Right ventricle myocardium inferior (tissue), 1 donor: ENCODE measurements at regions not wholly inside any gene's neighbourhood (a gene's known extent, or its start where the extent isn't known, plus 50 kb on each side); places are given as distances from the start of the nearest gene placed in this dataset.
"Not testable (repeated sequence)": the region's sequence is repeated elsewhere in the genome, so short reads cannot be mapped to it uniquely, and the experiment has no call there.

ENCODE experiments used
- ATAC-seq: fragments of 200-7000 bp; cut with Tn5 transposase; one replicate; pipeline ENCODE4 v1.9.1; 2020; ENCODE audit warnings: mild to moderate bottlenecking, moderate library complexity
- DNase-seq: peaks from one replicate; pipeline ENCODE4 v3.0.0; 2021; ENCODE audit errors: missing footprints
- intact Hi-C: fragments of 100-400 bp; cut with DNase I; formaldehyde crosslinking; loops from one replicate; pipeline ENCODE4 v1.11.0; 2022
- donor health status: DM: no; HTN: yes; CAD: no; lungs with severe emphysema.

DNA sequence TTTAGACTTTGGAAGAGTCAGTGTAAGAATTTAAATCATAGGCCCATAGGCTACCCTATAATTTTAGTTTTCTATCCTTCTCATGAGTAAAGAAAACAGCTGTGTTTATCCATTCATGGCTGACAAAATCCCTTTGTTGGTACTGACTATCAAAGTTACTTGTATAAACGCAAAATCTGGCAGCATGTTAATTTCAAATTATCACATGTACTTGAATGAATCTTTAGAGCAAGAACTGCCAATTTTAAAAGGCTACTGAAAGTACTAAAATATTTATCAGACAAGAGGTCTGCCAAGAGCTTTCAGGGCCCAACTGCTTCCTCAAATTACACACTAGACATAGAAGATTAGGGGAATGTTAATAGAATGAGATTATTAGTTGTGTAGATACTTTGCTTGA is 66.6 kb downstream of the MYL12B start:
- DNase-seq (no peak), ATAC-seq (no peak)
- intact Hi-C loops: no loop called here

DNA sequence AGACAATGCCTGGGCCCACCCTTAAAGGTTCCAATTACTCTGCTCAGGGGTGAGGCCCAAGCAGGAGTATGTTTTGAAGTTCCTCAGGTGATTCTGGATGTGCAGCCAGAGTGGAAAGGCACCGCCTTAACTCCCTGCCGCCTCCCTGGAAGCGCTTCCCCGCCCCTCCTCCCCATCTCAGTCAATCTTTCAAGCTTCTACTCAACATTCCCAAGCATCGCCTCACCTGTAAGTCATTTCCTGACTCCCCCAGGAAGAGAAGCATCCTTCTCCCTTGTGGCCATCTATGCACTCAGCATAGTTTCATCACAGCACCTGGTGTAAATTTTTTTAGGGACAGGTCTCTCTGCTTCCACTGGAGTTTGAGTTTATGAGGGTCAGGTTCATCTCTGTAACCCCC is 67.5 kb downstream of the MYL12B start:
- no peak for ATAC-seq
- intact Hi-C loops: no loop called here
- DNase-seq: no peak

DNA sequence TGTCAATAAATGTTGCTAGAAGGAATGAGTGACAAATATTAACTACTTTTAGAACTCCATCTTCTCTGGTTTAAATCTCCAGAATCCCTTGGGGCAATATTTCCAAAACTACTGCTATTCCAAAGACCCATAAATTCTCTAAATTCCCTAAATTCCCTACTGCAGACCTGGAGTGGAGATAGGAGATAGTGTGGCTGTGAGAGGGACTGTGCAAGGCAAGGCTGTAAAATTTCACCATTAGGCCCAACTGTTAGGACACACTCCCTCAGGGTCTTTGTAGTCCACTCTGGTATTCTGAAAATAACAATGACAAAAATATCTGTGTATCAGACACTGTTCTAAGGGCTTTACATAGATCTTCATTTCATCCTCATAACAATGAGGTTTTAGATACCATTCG is 67.9 kb downstream of the MYL12B start:
- no peak for DNase-seq
- no peak for ATAC-seq
- intact Hi-C loops: no loop called here

DNA sequence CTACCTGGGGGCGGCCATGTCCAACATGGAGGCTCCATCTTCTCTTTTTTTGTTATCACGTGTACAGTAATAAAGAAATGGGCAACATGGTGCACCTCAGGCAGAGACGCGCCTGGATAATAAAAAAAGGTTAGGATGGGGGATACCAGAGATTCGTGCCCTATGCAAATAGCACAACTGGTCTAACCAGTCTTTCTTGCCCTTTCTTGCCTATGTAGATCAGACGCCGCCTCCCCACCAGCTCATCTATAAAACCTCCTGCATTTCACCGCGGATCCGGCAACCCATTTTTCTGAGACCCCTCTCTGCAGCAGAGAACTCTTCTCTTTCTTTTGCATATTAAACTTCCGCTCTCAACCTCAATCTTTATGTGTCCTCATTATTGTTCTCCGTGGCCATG is 68.7 kb downstream of the MYL12B start:
- no peak for ATAC-seq
- DNase-seq: no peak
- intact Hi-C loops: no loop called here

DNA sequence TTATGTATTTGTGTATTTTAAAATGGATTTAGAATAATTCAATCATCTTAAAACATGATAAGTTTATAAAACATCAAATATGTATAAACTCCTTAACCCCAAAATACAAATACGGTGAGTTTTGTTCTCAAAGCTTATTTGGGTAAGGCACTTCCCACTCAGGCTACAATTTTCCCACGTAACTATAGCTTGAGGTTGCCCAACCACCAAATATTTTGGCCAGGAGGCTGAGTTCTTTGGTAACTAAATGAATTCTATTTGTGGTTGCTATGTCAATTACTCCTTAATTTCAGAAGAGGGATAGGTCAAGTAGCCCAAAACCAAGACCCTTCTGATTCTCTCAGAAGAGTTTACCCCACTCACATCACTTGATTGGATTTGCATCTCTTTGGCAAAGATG is 70.4 kb downstream of the MYL12B start:
- DNase-seq (no peak), ATAC-seq (no peak)
- intact Hi-C loops: no loop called here

DNA sequence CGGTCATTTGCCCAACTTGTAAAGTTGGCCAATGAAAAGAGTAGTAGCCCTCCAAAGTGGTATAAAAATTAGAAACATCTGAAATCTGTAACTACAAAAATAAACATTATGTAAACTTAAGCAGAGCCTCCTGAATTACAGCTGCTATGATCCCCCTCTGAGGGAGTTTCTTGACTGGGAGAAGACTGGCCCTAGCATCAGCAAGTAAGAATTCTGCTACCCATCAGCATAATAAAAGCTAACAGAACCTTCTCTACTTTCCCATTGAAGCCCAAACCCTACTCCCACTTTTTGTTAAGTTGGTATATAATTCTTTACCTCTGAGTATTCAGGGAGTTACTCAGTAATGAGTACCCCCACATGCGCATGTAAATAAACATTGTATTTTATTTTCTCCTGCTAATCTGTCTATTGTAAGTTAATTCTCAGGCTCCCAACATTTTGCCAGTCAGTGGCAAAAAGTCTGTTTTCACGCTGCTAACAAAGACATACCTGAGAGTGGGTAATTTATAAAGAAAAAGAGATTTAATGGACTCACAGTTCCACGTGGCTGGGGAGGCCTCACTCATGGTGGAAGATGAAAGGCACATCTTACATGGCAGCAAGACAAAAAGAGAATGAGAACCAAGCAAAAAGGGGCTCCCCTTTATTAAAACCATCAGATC is 71.3 kb downstream of the MYL12B start:
- no peak for ATAC-seq
- DNase-seq: no peak
- intact Hi-C loops: no loop called here

DNA sequence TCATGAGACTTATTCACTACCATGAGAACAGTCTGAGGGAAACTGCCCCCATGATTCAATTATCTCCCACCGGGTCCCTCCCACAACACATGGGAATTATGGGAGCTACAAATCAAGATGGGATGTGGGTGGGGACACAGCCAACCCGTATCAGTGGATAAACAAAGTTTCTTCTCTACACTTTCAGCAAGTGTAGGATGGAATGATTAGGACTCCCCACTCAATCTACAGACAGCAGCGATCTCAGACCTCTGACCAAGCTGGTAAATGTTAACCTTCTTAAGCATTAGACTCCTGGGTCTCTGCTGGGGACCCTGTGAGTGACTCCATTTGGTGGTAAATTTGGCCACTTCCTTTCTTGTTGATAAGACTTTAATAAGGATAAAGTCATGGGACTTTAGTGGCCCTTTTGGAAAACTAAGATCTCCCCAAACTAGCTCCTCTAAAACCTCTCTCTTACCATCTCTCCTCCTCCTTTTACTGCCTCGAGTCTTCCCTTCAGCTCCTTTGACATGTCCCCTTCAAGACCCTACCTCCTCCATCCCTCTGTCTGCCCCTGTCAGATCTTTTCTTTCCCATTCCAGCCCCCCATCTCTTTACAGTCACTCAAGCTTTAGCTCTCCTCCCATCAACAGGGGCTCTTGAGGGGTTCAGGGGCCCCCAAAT is 71.9 kb downstream of the MYL12B start:
- DNase-seq (no peak), ATAC-seq (no peak)
- intact Hi-C loops: no loop called here

DNA sequence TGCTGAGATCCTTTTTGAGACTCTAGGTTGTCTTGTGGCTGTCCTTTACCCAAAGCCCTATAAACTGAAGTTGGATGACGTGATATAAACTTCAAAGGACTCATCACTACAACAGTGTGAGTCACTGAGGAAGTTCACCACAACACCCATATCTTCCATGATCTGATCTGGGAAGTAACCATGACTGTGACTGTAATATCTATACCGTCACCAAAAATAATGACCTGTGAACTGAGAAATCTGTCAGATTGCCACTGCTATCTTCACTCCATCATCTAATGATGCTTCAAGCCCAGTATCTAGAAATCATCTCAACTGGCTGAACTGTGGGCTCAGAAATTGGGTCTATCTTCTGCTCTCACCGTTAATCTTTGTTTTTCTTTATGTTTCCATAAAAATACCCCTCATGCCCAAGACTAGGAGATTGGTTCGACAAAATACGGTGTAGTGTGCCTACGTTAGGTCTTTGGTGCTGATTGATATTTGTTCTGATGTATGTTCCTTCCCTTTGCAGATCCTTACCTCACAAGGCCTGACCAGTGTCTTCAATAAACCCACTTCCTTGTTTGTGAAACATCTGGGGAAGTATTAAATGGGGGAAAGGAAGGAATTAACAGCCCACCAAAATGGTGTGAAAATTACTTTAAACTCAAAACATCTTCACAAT is 78.2 kb downstream of the MYL12B start:
- DNase-seq (no peak), ATAC-seq (no peak)
- intact Hi-C loops: loop anchor here (10.0 kb wide), 1 partner anchor 85 kb away; no protein-coding TSS in a partner anchor

DNA sequence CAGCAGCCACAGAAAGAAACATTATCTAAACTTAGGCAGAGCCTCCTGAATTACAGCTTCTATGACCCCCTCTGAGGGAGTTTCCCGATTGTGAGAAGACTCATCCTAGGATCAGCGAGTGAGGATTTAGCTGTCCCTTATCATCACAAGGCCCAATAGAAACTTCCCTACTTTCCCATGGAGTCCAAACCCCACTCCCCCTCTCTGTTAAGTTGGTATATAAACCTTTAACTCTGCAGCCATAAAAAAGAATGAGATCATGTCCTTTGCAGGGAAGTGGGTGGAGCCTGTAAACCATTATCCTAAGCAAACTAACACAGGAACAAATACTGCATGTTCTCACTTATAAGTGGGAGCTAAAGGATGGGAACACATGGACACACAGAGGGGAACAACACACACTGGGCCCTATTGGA is 78.8 kb downstream of the MYL12B start:
- no peak for ATAC-seq
- intact Hi-C loops: loop anchor here (10.0 kb wide), 1 partner anchor 84 kb away; no protein-coding TSS in a partner anchor

DNA sequence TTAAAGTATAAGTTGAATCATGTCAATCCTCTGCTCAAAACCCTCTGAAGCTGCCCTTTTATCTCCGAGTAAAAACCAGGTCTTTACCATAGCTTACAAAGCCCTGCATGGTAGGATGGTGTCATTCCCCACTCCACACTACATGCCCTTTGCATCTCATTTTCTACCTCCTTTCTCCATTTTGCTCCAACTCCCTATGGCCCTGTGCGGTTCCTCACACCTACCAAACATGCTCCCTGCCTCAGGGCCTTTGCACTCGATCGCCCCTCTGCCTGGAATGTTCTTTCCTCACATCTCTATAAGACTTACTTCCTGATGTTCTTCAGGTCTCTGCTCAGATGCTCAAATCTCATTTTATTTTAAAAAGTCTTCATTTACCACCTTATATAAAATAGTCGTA is 80.7 kb downstream of the MYL12B start:
- intact Hi-C loops: loop anchor here (10.0 kb wide), 1 partner anchor 82 kb away; no protein-coding TSS in a partner anchor
- no peak for ATAC-seq
- DNase-seq: no peak

More for the DNA sequence above, 78.8 kb downstream of the MYL12B start:
- DNase-seq: no peak

DNA sequence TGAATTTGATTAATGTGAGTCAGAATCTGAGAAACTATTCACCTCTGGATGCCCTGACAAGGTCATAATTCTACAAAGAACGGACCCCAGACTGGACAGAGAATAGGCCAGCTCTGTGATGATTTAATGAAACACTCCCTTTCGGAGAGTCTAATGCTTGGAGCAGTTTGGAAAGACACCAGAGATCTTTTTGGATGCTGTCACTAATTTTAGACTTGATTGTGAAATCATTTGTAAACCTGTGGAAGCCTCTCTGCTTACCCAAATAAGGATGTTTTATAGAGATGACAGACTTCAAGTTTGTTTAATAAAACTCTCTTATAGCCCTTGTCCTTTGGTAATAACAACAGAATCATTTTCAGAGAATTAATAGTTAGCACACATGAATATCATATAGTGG is 83.5 kb downstream of the MYL12B start:
- DNase-seq (no peak), ATAC-seq (no peak)
- intact Hi-C loops: loop anchor here (10.0 kb wide), 1 partner anchor 79 kb away; no protein-coding TSS in a partner anchor

DNA sequence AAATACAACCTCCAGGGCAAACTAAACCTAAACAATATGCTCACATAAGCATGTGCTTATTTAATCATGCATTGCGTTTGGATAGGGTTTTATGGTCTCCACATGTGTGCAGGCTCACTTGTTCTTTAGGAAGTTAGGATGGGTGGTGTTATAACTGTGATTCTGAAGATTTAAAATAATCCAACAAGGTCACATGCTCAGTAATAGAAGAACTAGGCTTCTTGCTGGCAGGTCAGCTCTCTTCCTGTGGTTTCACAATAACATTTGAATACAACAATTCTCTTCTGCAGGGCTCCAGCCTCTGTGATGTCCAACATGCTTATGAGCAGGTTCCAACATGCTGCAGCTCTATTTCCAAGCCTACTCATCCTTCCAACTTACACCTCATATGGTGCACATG is 84.0 kb downstream of the MYL12B start:
- intact Hi-C loops: loop anchor here (10.0 kb wide), 1 partner anchor 79 kb away; no protein-coding TSS in a partner anchor
- DNase-seq: no peak
- ATAC-seq: no peak

DNA sequence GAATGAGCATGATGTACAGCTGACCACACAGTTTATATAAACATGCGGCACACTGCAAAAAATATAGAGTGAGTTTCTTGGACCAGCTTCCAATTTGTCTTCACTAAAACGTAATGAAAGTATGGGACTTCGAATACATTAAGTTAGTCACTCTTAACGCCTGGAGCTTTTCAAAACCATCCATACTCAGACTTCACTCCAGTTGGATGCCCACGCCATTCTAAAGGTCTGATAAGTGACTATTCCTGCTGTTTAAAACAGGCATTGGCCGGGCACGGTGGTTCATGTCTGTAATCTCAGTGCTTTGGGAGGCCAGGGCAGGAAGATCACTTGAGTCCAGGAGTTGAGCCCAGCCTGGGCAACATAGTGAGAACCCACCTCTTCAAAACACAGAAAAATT is 84.6 kb downstream of the MYL12B start:
- ATAC-seq (no peak), DNase-seq (no peak)
- intact Hi-C loops: loop anchor here (10.0 kb wide), 1 partner anchor 78 kb away; no protein-coding TSS in a partner anchor

DNA sequence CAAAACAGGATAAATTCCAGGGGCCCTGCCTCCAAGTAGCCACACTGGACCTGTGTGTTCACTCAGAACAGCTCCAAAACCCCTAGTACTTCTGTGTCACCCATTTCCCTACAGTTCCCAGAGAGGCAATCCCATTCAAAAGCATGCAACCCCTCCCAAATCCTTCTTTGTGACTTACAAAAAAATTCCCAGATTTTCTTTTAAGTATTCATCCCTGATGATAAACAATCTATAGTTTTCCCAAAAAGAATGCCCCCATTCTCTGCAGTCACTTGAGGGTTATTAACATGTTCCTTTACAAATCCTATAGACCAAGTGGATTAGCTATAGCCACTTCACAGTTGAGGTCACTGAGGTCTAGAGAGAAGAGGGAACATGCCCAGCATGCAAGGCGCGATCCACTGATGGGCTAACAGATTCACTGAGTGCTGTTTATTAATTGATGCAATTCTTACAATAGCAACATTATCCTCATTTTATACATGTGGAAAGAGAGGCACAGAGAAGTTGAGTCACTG is 85.4 kb downstream of the MYL12B start:
- ATAC-seq (no peak), DNase-seq (no peak)
- intact Hi-C loops: loop anchor here (10.0 kb wide), 1 partner anchor 77 kb away; no protein-coding TSS in a partner anchor

DNA sequence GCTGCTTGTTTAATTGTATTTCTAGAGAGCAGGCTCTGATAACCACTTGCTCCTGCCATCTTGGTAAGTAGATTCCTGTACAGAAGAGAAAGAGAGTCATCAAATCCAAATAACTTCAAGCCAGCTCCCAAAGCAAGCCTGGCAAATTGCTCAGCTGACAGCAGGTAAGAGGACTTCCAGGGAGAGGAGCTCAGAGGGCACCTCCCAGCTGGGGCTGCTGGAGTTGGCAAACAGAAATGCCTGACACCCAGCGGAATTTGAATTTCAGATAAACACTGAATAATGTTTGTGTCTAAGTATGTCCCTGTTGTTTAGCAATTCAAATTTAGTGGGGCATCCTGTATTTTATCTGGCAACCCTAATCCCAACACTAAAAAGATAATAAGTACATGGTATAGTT is 86.2 kb downstream of the MYL12B start:
- intact Hi-C loops: loop anchor here (10.0 kb wide), 1 partner anchor 77 kb away; no protein-coding TSS in a partner anchor
- ATAC-seq (no peak), DNase-seq (no peak)

DNA sequence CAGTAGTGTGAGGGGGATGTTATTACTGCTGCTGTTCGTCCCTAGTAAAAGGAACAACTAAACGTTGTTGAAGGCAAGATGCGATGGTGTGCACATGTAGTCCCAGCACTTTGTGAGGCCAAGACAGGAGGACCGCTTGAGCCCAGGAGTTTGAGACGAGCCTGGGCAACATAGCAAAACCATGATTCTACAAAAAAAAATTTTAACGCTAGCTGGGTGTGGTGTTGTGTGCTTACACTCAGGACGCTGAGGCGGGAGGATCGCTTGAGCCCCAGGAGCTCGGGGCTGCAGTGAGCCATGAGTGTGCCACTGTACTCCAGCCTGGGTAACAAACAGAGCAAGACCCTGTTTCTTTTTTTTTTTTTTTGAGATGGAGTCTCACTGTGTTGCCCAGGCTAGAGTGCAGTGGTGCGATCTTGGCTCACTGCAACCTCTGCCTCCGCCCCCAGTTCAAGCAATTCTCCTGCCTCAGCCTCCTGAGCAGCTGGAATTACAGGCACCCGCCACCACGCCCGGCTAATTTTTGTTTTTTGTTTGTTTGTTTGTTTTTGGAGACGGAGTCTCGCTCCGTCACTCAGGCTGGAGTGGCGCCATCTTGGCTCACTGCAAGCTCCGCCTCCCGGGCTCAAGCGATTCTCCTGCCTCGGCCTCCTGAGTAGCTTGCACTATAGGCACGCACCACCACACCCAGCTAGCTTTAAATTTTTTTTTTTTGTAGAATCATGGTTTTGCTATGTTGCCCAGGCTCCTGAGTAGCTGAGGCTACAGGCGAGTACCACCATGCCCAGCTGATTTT is 87.3 kb downstream of the MYL12B start:
- intact Hi-C loops: loop anchor here (10.0 kb wide), 1 partner anchor 76 kb away; no protein-coding TSS in a partner anchor
- DNase-seq, ATAC-seq: not testable (repeated sequence)

DNA sequence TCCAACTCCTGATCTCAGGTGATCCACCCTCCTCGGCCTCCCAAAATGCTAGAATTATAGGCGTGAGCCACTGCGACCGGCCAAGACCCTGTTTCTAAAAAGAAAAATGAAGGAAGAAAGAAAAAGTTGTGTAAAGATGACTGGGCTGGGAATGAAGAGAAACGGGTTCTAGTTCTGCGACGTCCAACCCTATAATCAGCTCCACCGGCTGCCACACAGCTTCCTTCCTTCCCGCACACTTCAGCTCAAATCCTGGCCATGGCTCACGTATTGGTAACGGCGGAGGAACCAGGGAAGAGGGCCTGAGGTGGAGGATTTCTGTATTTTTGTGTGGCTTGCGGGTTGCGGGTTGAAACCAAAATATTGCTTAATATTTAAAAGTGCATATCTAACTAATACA is 88.1 kb downstream of the MYL12B start:
- intact Hi-C loops: no loop called here
- ATAC-seq (no peak), DNase-seq (no peak)

DNA sequence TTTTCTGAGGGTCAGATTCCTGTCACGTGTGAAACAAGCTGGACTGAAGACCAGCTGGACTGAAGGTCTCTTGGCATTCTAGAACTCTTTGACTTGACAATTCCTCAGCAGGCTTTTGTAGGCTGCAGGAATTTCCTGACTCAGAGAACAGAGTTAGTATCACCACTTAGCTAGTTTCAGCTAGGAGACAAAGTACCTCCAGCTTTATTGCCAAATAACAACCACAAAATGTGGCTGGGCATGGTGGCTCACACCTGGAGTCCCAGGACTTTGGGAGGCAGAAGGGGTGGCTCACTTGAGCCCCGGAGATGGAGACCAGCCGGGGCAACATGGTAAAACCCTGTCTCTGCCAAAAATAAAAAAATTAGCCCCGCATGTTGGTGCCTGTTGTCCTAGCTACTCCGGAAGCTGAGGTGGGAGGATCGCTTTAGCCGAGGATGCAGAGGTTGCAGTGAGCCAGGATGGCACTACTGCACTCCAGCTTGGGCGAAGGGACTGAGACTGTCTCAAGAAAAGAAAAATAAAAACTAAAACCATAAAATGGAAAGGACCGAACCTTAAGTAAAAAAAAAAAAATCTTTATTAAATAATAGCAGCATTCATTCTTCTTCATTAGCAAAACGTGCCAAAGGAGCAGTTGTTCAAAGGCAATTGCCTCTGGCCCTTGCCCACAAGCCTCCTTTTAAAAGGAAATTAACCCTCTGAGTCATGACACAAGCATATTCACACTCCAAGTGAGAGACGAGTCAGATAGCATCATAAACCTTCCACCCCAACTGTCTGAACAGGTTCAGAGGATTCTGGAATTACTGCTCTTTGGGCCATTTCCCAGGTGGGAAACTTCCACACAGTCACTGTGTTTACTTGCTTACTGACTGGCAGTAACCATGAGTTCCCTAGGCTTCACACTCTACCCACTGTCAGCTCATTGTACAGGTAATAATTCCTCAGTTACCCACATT is 88.9 kb downstream of the MYL12B start:
- intact Hi-C loops: no loop called here
- no peak for DNase-seq
- no peak for ATAC-seq
